ENCODE measurements at regions not wholly inside any gene's neighbourhood (a gene's known extent, or its start where the extent isn't known, plus 50 kb on each side); places are given as distances from the start of the nearest gene placed in this dataset.

DNA sequence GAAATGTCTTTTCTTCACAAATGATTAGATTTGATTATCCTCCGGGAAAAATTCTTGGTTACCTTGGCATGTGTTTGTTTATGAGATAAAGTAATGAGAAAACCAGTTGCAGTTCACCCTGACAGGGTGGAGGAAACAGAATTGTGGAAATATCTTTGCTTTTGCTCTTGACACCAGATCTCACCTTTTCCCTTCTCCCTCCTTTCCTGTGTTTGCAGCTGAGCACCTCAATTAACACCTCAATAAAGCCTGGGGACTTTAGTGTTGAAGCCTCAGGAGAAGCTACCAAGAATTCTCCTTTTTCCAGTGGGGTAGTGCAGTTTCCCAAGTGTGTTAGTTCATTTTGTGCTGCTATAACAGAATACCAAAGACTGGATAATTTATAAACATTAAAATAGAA lies 350.8 kb upstream of the IGFBP7 start:
- DNase-seq (ENCODE audit: extremely low read depth, insufficient read length) = no peak
- Histone ChIP-seq H3K4me3 (replicated peaks; ENCODE audit: low read depth, low read length) (no peak overlapping the region), H3K36me3 (ENCODE audit: control insufficient read depth, insufficient read depth, low read length) (no peaks in the 10 kb centered on the region), H3K27me3 (replicated peaks; ENCODE audit: control insufficient read depth, insufficient read depth, low read length) (no peaks in the 10 kb centered on the region)
- TF ChIP-seq, protein P1, sequence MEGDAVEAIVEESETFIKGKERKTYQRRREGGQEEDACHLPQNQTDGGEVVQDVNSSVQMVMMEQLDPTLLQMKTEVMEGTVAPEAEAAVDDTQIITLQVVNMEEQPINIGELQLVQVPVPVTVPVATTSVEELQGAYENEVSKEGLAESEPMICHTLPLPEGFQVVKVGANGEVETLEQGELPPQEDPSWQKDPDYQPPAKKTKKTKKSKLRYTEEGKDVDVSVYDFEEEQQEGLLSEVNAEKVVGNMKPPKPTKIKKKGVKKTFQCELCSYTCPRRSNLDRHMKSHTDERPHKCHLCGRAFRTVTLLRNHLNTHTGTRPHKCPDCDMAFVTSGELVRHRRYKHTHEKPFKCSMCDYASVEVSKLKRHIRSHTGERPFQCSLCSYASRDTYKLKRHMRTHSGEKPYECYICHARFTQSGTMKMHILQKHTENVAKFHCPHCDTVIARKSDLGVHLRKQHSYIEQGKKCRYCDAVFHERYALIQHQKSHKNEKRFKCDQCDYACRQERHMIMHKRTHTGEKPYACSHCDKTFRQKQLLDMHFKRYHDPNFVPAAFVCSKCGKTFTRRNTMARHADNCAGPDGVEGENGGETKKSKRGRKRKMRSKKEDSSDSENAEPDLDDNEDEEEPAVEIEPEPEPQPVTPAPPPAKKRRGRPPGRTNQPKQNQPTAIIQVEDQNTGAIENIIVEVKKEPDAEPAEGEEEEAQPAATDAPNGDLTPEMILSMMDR (IDR thresholded peaks at IDR 0.05; ENCODE audit: insufficient read depth, low read length, poor library complexity, severe bottlenecking) = no peak

DNA sequence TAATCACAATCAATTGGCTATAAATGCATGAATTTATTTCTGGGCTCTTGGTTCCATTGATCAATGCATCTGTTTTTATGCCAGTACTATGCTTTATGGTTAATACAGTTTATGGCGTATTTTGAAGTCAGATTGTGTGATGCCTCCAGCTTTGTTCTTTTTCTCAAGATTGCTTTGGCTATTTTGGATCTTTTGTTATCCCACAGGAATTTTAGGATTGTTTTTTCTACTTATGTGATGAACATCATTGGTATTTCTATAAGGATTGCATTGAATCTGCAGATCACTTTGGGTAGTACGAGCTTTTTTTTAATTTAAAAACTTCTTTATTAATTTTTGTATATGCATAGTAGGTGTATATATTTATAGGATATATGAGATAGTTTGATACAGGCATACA lies 338.7 kb upstream of the IGFBP7 start:
- DNase-seq (ENCODE audit: extremely low read depth, insufficient read length) = no peak
- Histone ChIP-seq H3K36me3 (ENCODE audit: control insufficient read depth, insufficient read depth, low read length) (no peaks in the 10 kb centered on the region), H3K27me3 (replicated peaks; ENCODE audit: control insufficient read depth, insufficient read depth, low read length) (no peaks in the 10 kb centered on the region), H3K4me3 (replicated peaks; ENCODE audit: low read depth, low read length) (no peak overlapping the region)
- TF ChIP-seq, protein P1 (IDR thresholded peaks at IDR 0.05; ENCODE audit: insufficient read depth, low read length, poor library complexity, severe bottlenecking) = no peak

DNA sequence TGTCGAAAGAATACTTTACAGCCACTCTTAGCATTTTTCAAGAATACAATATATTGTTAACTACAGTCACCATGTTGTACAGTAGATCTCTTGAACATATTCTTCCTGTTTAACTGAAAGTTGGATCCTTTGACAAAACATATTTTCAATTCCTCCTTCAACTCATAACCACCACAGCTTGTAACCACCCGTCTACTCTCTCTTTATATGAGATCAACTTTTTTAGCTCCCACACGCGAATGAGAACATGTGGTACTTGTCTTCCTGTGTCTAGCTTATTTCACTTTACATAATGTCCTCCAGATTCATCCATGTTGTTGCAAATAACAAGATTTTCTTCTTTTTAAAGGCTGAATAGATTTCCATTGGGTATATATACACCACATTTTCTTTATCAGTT lies 338.3 kb upstream of the IGFBP7 start:
- TF ChIP-seq, protein P1 (IDR thresholded peaks at IDR 0.05; ENCODE audit: insufficient read depth, low read length, poor library complexity, severe bottlenecking) = no peak
- H3K36me3 ChIP-seq (ENCODE audit: control insufficient read depth, insufficient read depth, low read length) = no peaks in the 10 kb centered on the region
- H3K27me3 ChIP-seq (replicated peaks; ENCODE audit: control insufficient read depth, insufficient read depth, low read length) = no peaks in the 10 kb centered on the region
- no peak overlapping the region for H3K4me3 ChIP-seq (replicated peaks; ENCODE audit: low read depth, low read length)
- DNase-seq (ENCODE audit: extremely low read depth, insufficient read length) = no peak

DNA sequence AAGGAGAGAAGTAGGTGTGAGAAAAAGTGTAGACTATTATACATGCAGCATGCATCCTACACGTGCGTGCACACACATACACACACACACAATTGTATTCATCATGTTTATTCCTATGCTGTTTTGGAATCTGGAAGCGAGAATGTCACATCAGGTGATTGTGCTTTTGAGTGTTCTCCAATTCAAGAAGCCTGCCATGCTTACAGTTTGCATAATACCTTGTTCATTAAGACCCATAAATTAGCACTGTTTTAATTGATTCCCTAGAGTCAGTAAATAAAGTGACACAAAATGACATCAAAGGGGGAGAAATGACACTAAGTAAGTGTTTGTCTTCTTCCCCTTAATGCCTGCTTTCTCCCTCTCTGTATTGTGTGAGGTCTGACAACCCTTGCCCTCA lies 336.1 kb upstream of the IGFBP7 start:
- no peak for DNase-seq (ENCODE audit: extremely low read depth, insufficient read length)
- Histone ChIP-seq H3K4me3 (replicated peaks; ENCODE audit: low read depth, low read length) (no peak overlapping the region), H3K36me3 (ENCODE audit: control insufficient read depth, insufficient read depth, low read length) (no peaks in the 10 kb centered on the region), H3K27me3 (replicated peaks; ENCODE audit: control insufficient read depth, insufficient read depth, low read length) (no peaks in the 10 kb centered on the region)
- TF ChIP-seq, protein P1 (IDR thresholded peaks at IDR 0.05; ENCODE audit: insufficient read depth, low read length, poor library complexity, severe bottlenecking) = no peak

DNA sequence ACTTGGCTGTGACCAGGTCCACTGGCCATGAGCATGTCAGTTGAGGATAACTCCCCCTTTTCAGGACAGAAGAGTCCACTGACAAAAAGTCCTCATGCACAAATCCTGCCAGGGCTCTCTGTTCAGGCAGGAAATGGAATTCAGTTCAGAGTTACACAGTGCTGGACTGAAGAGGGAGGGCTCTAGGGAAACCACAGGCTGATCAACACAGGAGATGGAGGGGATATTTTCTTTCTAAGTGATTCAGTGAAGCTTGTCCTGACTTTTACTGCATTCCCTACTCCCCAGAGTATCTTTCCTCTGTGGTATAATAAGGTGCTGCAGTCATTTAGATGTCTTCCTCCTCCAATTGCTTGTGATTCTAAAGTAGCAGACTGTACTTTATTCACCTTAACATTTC lies 335.5 kb upstream of the IGFBP7 start:
- Histone ChIP-seq H3K4me3 (replicated peaks; ENCODE audit: low read depth, low read length) (no peak overlapping the region), H3K36me3 (ENCODE audit: control insufficient read depth, insufficient read depth, low read length) (no peaks in the 10 kb centered on the region), H3K27me3 (replicated peaks; ENCODE audit: control insufficient read depth, insufficient read depth, low read length) (no peaks in the 10 kb centered on the region)
- TF ChIP-seq, protein P1 (IDR thresholded peaks at IDR 0.05; ENCODE audit: insufficient read depth, low read length, poor library complexity, severe bottlenecking) = no peak
- no peak for DNase-seq (ENCODE audit: extremely low read depth, insufficient read length)

DNA sequence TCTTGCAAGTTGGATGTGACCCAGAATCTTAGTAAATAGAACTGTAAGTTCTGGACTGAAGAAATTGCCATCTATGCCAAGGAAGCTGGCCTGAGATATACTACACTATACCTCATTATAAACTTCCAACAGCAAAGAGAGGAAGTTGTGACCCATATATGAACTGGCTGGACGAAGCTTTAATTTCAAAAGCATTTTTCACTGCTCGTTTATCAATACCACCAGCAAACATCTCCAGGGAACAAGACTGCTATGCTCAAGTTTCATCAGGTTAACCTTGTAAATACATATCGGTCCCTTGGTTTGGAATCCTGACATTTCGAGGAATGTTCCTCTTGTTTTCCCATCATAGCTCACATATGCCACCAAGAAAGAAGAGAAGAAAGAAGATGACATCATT lies 334.5 kb upstream of the IGFBP7 start:
- DNase-seq (ENCODE audit: extremely low read depth, insufficient read length) = no peak
- TF ChIP-seq, protein P1 (IDR thresholded peaks at IDR 0.05; ENCODE audit: insufficient read depth, low read length, poor library complexity, severe bottlenecking) = no peak
- Histone ChIP-seq H3K27me3 (replicated peaks; ENCODE audit: control insufficient read depth, insufficient read depth, low read length) (no peaks in the 10 kb centered on the region), H3K36me3 (ENCODE audit: control insufficient read depth, insufficient read depth, low read length) (no peaks in the 10 kb centered on the region), H3K4me3 (replicated peaks; ENCODE audit: low read depth, low read length) (no peak overlapping the region)

Measured in GM06990 (cell line).